ENCODE measurements at regions not wholly inside any gene's neighbourhood (a gene's known extent, or its start where the extent isn't known, plus 50 kb on each side); places are given as distances from the start of the nearest gene placed in this dataset.

- Histone ChIP-seq H3K9ac (no peak overlapping the region), H3K9me2 (no peaks in the 10 kb centered on the region), H3K36me3 (replicated peaks in 1 of 2; ENCODE audit: control insufficient read depth in 1 of 2, insufficient read depth in 2 of 2, low read length in 1 of 2) (no peaks in the 10 kb centered on the region), H3K9me3 (no peaks in the 10 kb centered on the region), H3K4me1 (ENCODE audit: control insufficient read depth in 1 of 2, insufficient read depth in 2 of 2, low read depth in 1 of 2, low read length in 1 of 2) (no peaks in the 10 kb centered on the region; a peak in 1 of 4 replicates), H3K79me2 (ENCODE audit: insufficient read depth) (no peaks in the 10 kb centered on the region), H3F3A (replicated peaks; ENCODE audit: insufficient read depth) (no peaks in the 10 kb centered on the region), H3K4me2 (no peak overlapping the region), H3K27ac (ENCODE audit: low read depth in 2 of 2, low read length in 1 of 2) (no peak overlapping the region), H3K4me3 (ENCODE audit: low read depth in 2 of 2, low read length in 1 of 2) (no peak overlapping the region), H4K20me1 (ENCODE audit: insufficient read depth) (no peaks in the 10 kb centered on the region), H2AFZ (ENCODE audit: low read depth) (no peak overlapping the region), H3K27me3 (ENCODE audit: insufficient read depth) (no peaks in the 10 kb centered on the region)
- DNase-seq: no peak
- WGBS (ENCODE audit: low lambda C conversion rate): 58% methylated on average over 3 of the region's 3 CpGs
- TF ChIP-seq ZBTB33 (IDR thresholded peaks at IDR 0.05; ENCODE audit: borderline replicate concordance, low read depth) (no peak), NFIC (IDR thresholded peaks at IDR 0.05; ENCODE audit: borderline replicate concordance) (no peak), YY1 (IDR thresholded peaks at IDR 0.05; ENCODE audit: low read depth) (no peak), TCF12 (IDR thresholded peaks at IDR 0.05) (no peak), ELF1 (IDR thresholded peaks at IDR 0.05) (no peak), RXRA (IDR thresholded peaks at IDR 0.05; ENCODE audit: borderline replicate concordance, low read depth) (no peak), MAX (IDR thresholded peaks at IDR 0.05; ENCODE audit: low read depth) (no peak), REST (IDR thresholded peaks at IDR 0.05; ENCODE audit: low read depth, low read length) (no peak), MXI1 (IDR thresholded peaks at IDR 0.05; ENCODE audit: low read depth, low read length) (no peak), JUND (IDR thresholded peaks at IDR 0.05) (no peak), TEAD4 (IDR thresholded peaks at IDR 0.05; ENCODE audit: borderline replicate concordance, insufficient read depth) (no peak), RCOR1 (IDR thresholded peaks at IDR 0.05; ENCODE audit: low read length) (no peak), EP300 (IDR thresholded peaks at IDR 0.05; ENCODE audit: borderline replicate concordance in 1 of 2, low read depth in 1 of 2, low read length in 1 of 2) (no peak), EZH2phosphoT487 (IDR thresholded peaks at IDR 0.05; ENCODE audit: borderline replicate concordance, low read depth) (no peak), SIN3A (IDR thresholded peaks at IDR 0.05; ENCODE audit: borderline replicate concordance, low read depth, low read length) (no peak), SMC3 (IDR thresholded peaks at IDR 0.05; ENCODE audit: low read depth, low read length) (no peak)
- TF ChIP-seq, protein P1, sequence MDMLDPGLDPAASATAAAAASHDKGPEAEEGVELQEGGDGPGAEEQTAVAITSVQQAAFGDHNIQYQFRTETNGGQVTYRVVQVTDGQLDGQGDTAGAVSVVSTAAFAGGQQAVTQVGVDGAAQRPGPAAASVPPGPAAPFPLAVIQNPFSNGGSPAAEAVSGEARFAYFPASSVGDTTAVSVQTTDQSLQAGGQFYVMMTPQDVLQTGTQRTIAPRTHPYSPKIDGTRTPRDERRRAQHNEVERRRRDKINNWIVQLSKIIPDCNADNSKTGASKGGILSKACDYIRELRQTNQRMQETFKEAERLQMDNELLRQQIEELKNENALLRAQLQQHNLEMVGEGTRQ (IDR thresholded peaks at IDR 0.05; ENCODE audit: borderline replicate concordance, low read depth, low read length): no peak
- ChIA-PET POLR2A (no interaction called here), CTCF (no interaction called here)
These were observed 445.9 kb upstream of the ANO3 start for GRCh38 chr11:25886036-25886435.

Measured in SK-N-SH (cell line).